HG02623 (cell line): ENCODE measurements at regions not wholly inside any gene's neighbourhood (a gene's known extent, or its start where the extent isn't known, plus 50 kb on each side); places are given as distances from the start of the nearest gene placed in this dataset.

Experiments used
- ATAC-seq: cut with Tn5 transposase; IDR thresholded peaks from one replicate; pipeline ENCODE4 v1.9.1; 2021; ENCODE audit warnings: moderate library complexity; ENCODE audit not compliant: unreplicated experiment

DNA sequence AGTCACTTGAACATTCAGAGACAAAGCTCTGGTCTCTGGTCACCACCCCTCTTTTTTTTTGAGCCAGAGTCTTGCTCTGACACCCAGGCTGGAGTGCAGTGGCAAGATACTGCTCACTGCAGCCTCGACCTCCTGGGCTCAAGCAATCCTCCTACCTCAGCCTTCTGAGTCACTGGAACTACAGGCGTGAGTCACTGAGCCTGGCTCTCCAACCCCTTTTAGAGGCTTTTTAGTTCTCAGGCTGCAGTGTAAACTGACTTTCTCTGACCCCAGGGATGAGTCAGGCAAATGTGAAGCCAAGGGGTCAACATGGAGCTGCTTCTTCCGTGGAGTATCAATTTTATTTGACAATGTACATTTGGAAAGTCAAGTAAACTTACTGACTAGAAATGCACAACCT lies 229.2 kb downstream of the PTTG2 start:
- ATAC-seq, result no peak

GRCh38 chr4:38190717-38191178 lies 230.6 kb downstream of the PTTG2 start:
- ATAC-seq, result no peak

DNA sequence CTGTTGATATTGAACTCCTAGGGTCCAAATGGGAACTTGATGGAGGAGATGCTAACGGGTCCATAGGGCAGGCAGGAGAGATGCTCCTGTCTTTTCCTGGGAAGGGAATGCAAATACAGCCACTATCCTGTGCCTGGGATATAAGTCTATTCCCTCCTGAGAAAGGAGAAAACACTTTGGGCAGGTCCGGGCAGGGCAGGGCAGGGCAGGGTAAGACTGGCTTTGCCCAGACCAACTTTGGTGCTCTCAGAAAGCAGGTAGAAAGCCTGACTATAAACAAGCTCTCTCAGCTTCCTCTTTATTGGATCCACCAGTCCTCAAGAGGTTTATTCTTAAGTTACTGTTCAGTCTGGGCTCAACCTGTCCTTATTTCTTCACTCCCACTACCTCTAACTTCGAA lies 232.3 kb downstream of the PTTG2 start:
- ATAC-seq, result no peak

- ATAC-seq, result no peak
These were observed 233.2 kb downstream of the PTTG2 start for GRCh38 chr4:38193236-38193863.

DNA sequence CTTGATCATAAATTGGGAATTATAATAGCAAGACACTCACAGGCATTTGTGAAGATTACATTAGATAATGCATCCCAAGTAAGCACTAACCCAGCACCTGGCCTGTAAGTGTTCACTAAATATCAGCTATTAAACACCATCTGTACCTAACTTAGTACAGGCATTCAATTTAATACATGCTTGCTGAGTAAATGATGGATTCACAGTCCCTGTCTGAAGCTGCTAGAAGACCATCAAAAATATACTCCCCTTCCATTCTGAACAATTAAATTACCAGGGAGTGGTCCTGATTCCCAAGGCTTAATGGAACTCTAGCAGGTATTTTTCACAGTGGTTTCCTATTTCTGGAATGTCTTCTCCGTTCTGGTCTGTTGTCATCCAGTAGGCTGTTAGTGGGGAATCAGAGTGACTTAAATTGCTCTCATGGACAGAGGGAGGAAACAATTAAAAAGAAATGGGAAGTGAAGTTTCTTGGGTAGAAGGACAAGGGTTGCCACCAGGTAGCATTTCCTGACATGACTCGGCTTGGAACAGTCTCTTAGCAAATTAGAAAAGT lies 233.9 kb downstream of the PTTG2 start:
- no peak for ATAC-seq

- no peak for ATAC-seq
These were observed 235.3 kb downstream of the PTTG2 start for GRCh38 chr4:38195486-38195885.

GRCh38 chr4:38195911-38196310 lies 235.7 kb downstream of the PTTG2 start:
- no peak for ATAC-seq

- ATAC-seq, result no peak
These were observed 242.0 kb downstream of the PTTG2 start for GRCh38 chr4:38202242-38202641.

DNA sequence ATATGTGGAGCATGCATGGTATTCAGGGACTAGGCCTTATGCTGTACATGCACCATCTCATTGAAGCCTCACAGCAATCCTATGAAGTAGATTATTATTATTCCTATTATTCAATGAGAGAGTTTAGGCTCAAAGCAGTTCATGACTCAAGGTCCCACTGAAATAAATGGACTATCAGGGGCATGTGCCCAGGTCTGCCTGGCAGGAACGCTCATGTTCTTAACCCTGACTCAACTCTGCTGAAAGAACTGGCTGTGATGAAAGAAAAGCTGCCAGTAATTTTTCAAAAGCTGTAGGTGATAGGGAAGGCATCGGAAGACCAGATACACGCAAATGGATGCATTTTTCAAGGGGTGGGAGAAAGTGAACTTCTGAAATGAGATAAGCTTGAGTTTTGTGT lies 243.4 kb downstream of the PTTG2 start:
- ATAC-seq, result no peak

- no peak for ATAC-seq
These were observed 244.3 kb downstream of the PTTG2 start for GRCh38 chr4:38204339-38205035.

DNA sequence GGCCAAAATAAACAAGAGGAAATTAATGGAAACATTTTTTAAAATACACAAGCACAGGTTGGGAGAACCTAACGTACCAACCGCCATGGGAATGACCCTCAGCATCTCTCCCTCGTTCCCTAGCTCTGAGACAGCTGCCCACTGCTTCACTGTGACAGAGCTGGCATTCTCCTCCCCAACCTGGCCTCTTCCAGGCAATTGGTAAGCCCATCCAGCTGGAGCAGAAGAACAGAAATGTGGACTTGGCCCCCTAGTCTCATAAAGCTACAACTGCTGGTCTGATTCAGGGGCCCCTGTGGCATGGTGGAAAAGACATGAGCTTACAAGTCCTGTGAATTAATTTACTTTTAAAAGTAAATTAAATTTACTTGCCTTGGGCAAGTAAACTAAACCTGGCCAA lies 245.1 kb downstream of the PTTG2 start:
- no peak for ATAC-seq

DNA sequence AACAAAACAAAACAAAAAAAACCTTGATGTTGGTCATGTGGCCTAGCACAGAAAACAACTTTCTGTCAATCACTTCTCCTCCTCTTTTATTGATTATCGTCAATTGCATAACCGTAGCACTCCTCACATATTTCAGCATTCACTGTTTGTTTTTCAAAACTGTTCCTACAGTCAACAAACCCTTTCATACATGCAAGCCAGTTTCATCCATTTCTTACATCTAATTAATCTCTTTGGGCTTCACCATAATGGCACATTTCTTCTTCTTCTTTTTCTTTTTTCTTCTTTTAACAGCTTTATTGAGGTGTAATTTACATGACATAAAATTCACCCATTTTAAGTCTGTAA lies 246.9 kb downstream of the PTTG2 start:
- ATAC-seq, result no peak

GRCh38 chr4:38209654-38210053 lies 249.5 kb downstream of the PTTG2 start:
- ATAC-seq, result no peak

- no peak for ATAC-seq
These were observed 250.4 kb downstream of the PTTG2 start for GRCh38 chr4:38210396-38211114.

GRCh38 chr4:38211885-38212284 lies 251.7 kb downstream of the PTTG2 start:
- ATAC-seq, result no peak

DNA sequence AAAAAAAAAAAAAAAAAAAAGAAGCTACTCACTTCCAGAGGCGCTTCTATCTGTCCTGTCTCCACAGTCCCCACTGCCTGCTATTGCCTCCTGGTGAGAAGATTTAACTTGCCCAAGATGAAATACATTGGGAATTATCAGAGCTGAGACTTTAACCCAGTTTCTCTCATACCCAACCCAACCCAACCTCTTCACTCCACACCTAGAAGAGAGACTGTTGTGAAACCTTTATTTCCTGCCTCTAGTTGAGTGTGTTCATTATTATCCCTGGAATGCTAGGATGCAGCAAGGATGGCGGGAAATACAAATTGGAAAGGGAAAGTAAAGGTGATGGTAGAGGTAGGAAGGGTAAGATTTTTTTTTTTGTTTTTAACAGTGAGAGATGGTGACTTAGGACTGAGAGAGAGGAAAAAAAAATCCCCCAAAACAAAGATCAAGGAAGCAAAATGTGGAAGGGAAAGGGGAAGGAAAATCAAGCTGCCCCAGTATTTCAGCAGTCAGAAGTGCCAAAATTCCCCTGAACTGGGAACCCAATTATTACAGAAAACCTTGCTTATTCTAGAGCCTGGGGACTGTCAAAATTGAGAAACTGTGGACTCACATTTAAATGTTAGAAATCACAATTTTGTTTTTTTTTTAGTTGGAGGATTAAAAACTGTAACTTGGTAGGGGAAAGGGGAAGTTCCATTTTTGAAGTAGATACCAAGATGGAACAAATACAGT lies 253.0 kb downstream of the PTTG2 start:
- ATAC-seq, result no peak

- no peak for ATAC-seq
These were observed 262.7 kb downstream of the PTTG2 start for GRCh38 chr4:38222892-38223291.

DNA sequence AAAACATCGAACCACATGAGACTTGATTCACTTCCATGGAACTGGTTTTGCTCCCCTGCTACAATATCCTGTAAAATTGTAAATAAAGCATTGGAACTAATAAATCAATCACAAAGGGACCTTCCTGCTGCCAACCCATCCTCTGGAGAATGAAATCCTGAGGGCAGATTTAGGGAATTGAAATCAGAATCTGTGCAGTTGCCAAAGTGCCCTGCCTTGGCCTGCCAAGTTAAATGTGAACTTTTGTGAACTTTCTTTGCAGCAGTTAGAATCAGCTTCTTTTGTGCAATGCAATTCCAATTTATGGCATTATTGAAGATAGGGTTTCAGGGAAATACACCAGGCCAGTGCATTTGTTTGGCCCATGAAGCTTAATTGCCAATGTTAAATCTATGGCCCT lies 263.1 kb downstream of the PTTG2 start:
- ATAC-seq, result no peak

GRCh38 chr4:38223782-38224236 lies 263.6 kb downstream of the PTTG2 start:
- no peak for ATAC-seq

DNA sequence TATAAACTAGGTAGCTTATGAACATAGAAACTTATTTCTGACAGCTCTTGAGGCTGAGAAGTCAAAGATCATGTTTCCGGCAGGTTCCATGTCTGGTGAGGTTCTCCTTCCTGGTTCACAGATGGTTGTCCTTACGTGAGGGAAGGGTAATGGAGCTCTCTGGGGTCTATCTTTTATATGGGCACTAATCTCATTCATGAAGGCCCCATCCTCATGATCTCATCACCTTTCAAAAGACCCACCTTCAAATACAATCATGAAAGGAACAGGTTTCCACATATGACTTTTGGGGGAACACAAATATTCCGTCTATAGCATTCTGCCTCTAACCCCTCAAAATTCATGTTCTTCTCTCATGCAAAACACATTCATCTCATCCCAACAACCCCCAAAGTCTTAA lies 264.7 kb downstream of the PTTG2 start:
- no peak for ATAC-seq

DNA sequence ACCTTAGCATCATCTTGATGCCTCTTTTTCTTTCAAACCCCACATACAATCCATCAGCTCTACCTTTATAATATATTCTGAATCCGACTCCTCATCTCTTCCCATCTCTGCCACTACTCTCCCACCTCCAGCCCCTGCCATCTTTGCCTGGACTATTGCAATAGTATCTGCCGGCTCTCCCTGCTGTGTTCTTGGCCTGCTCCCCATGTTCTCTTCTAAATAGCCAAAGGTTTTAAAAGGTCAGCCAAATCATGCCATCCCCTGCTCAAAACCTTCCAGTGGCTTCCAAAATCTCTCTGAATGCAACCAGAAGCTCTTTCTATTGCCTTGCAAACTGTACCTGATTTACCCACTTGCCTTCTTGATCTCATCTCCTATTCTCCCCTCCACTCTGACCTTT lies 266.0 kb downstream of the PTTG2 start:
- ATAC-seq, result no peak
